GM18951 (cell line): ENCODE measurements at regions not wholly inside any gene's neighbourhood (a gene's known extent, or its start where the extent isn't known, plus 50 kb on each side); places are given as distances from the start of the nearest gene placed in this dataset.

ENCODE experiments used
- POLR2A ChIP-seq: IDR thresholded peaks from 4 replicates; pipeline ENCODE4 v1.6.1; 2011; ENCODE audit warnings: mild to moderate bottlenecking; ENCODE audit not compliant: insufficient read length, insufficient read depth; ENCODE audit errors: extremely low read depth
- in situ Hi-C: fragments of 300-500 bp; cut with MboI; formaldehyde crosslinking; loops from one replicate; pipeline ENCODE4 v1.12.0; 2022; ENCODE audit warnings: low sequenced_read_pairs, mixed read lengths, inconsistent platforms; ENCODE audit not compliant: unreplicated experiment

- in situ Hi-C loops, result no loop called here
- no peak for TF ChIP-seq POLR2A
Measured at GRCh38 chr2:38509947-38510326, 92.8 kb downstream of the HNRNPLL start.

GRCh38 chr2:38509314-38509946, 93.3 kb downstream of the HNRNPLL start:
- TF ChIP-seq POLR2A, result no peak
- in situ Hi-C loops, result no loop called here

GRCh38 chr2:38508311-38509039, 94.3 kb downstream of the HNRNPLL start:
- in situ Hi-C loops, result no loop called here

GRCh38 chr2:38507712-38508111, 95.0 kb downstream of the HNRNPLL start:
- no peak for TF ChIP-seq POLR2A
- in situ Hi-C loops, result no loop called here

More at GRCh38 chr2:38508311-38509039, 94.3 kb downstream of the HNRNPLL start:
- TF ChIP-seq POLR2A, result no peak

- in situ Hi-C loops, result no loop called here
Measured at GRCh38 chr2:38505779-38506178, 96.9 kb downstream of the HNRNPLL start.

GRCh38 chr2:38504169-38504568, 98.6 kb downstream of the HNRNPLL start:
- in situ Hi-C loops, result loop anchor here (5.0 kb wide), 1 partner anchor 187 kb away; no protein-coding TSS in a partner anchor
- TF ChIP-seq POLR2A, result no peak

More at GRCh38 chr2:38505779-38506178, 96.9 kb downstream of the HNRNPLL start:
- TF ChIP-seq POLR2A, result no peak

GRCh38 chr2:38502107-38502506, 100.6 kb downstream of the HNRNPLL start:
- in situ Hi-C loops, result loop anchor here (5.0 kb wide), 1 partner anchor 185 kb away; no protein-coding TSS in a partner anchor
- no peak for TF ChIP-seq POLR2A

- TF ChIP-seq POLR2A, result no peak
- in situ Hi-C loops, result loop anchor here (5.0 kb wide), 1 partner anchor 183 kb away; no protein-coding TSS in a partner anchor
Measured at GRCh38 chr2:38500283-38500634, 102.5 kb downstream of the HNRNPLL start.

GRCh38 chr2:38499548-38500282, 103.0 kb downstream of the HNRNPLL start:
- no peak for TF ChIP-seq POLR2A
- in situ Hi-C loops, result loop anchor here (5.0 kb wide), 1 partner anchor 182 kb away; no protein-coding TSS in a partner anchor

- in situ Hi-C loops, result no loop called here
- TF ChIP-seq POLR2A, result no peak
Measured at GRCh38 chr2:38498045-38498481, 104.7 kb downstream of the HNRNPLL start.

GRCh38 chr2:38497670-38498037, 105.1 kb downstream of the HNRNPLL start:
- no peak for TF ChIP-seq POLR2A
- in situ Hi-C loops, result no loop called here

- in situ Hi-C loops, result no loop called here
Measured at GRCh38 chr2:38496927-38497669, 105.6 kb downstream of the HNRNPLL start.

GRCh38 chr2:38495880-38496279, 106.8 kb downstream of the HNRNPLL start:
- no peak for TF ChIP-seq POLR2A
- in situ Hi-C loops, result no loop called here

More at GRCh38 chr2:38496927-38497669, 105.6 kb downstream of the HNRNPLL start:
- TF ChIP-seq POLR2A, result no peak
